Stomach (tissue), 4 donors: ENCODE measurements at regions not wholly inside any gene's neighbourhood (a gene's known extent, or its start where the extent isn't known, plus 50 kb on each side); places are given as distances from the start of the nearest gene placed in this dataset.

Experiments
- CTCF ChIP-seq, 7 experiments: fragments of 450-650 bp in 4 of 7; fragments of 200-600 bp in 3 of 7; sonication (generic) in 3 of 7; IDR thresholded peaks; one replicate each; pipeline ENCODE4 v1.5.1; 2016 to 2019; ENCODE audit warnings: antibody characterized with exemption in 7 of 7, control low read depth in 2 of 7, mild to moderate bottlenecking in 1 of 7
- POLR2A ChIP-seq, 4 donors: fragments of 450-650 bp; IDR thresholded peaks; one replicate each; pipeline ENCODE4 v1.6.1; 2016; ENCODE audit warnings: antibody characterized with exemption in 4 of 4, control low read depth in 2 of 4, mild to moderate bottlenecking in 1 of 4, moderate library complexity in 1 of 4
- POLR2AphosphoS5 ChIP-seq, 3 donors: sonication (generic); formaldehyde crosslinking; IDR thresholded peaks; one replicate each; pipeline ENCODE4 v1.6.1; 2016; ENCODE audit warnings: antibody characterized with exemption in 3 of 3

GRCh38 chr18:10138719-10139118, 224.9 kb downstream of the VAPA start:
- TF ChIP-seq POLR2AphosphoS5 (IDR thresholded peaks at IDR 0.05), result no peak
- TF ChIP-seq CTCF (IDR thresholded peaks at IDR 0.05), result no peak
- TF ChIP-seq POLR2A (IDR thresholded peaks at IDR 0.05), result no peak
